ENCODE measurements at regions not wholly inside any gene's neighbourhood (a gene's known extent, or its start where the extent isn't known, plus 50 kb on each side); places are given as distances from the start of the nearest gene placed in this dataset.
A peak's percentile ranks its signal among the peaks of the same experiment; 100 is the strongest.
"Not testable (repeated sequence)": the region's sequence is repeated elsewhere in the genome, so short reads cannot be mapped to it uniquely, and the experiment has no call there.

- not testable (repeated sequence) for DNase-seq; H3K4me3 Mint-ChIP-seq; H3K4me1 Mint-ChIP-seq (ENCODE audit: low read depth in 2 of 2); H3K9me3 Mint-ChIP-seq; H3K27ac Mint-ChIP-seq; H3K36me3 Mint-ChIP-seq (ENCODE audit: insufficient read depth); ATAC-seq (replicated peaks)
- H3K27me3 Mint-ChIP-seq = peaks cover 50 to 55% of the 10 kb centered on the region in 2 donors
Measured at GRCh38 chr15:75792236-75792635, 51.0 kb upstream of the UBE2Q2 start.

GRCh38 chr15:75791337-75791713 lies 51.9 kb upstream of the UBE2Q2 start:
- ATAC-seq (replicated peaks) (no peak), DNase-seq (no peak)
- H3K27me3 Mint-ChIP-seq = peaks cover 47 to 55% of the 10 kb centered on the region in 2 donors
- no peaks in the 10 kb centered on the region for H3K9me3 Mint-ChIP-seq
- no peaks in the 10 kb centered on the region for H3K36me3 Mint-ChIP-seq (ENCODE audit: insufficient read depth)
- no peaks in the 10 kb centered on the region for H3K4me1 Mint-ChIP-seq (ENCODE audit: low read depth in 2 of 2)
- no peak overlapping the region for H3K27ac Mint-ChIP-seq
- no peak overlapping the region for H3K4me3 Mint-ChIP-seq

- H3K36me3 Mint-ChIP-seq (ENCODE audit: insufficient read depth) = no peaks in the 10 kb centered on the region
- no peak for ATAC-seq (replicated peaks)
- H3K4me1 Mint-ChIP-seq (ENCODE audit: low read depth in 2 of 2) = peaks cover 1 to 5% of the 10 kb centered on the region in 2 donors
- no peaks in the 10 kb centered on the region for H3K9me3 Mint-ChIP-seq
- peaks cover 52 to 60% of the 10 kb centered on the region in 2 donors for H3K27me3 Mint-ChIP-seq
- no peak for DNase-seq
- no peak overlapping the region for H3K4me3 Mint-ChIP-seq
- H3K27ac Mint-ChIP-seq = no peak overlapping the region
Measured at GRCh38 chr15:75790631-75791336, 52.5 kb upstream of the UBE2Q2 start.

GRCh38 chr15:75786575-75786947 lies 56.7 kb upstream of the UBE2Q2 start:
- H3K27me3 Mint-ChIP-seq = peaks cover 54 to 65% of the 10 kb centered on the region in 2 donors
- peaks cover 1 to 5% of the 10 kb centered on the region in 2 donors for H3K4me1 Mint-ChIP-seq (ENCODE audit: low read depth in 2 of 2)
- DNase-seq (no peak), ATAC-seq (replicated peaks) (no peak)
- no peaks in the 10 kb centered on the region for H3K36me3 Mint-ChIP-seq (ENCODE audit: insufficient read depth)
- no peaks in the 10 kb centered on the region for H3K9me3 Mint-ChIP-seq
- H3K4me3 Mint-ChIP-seq = no peak overlapping the region
- no peak overlapping the region for H3K27ac Mint-ChIP-seq

GRCh38 chr15:75785771-75786574 lies 57.3 kb upstream of the UBE2Q2 start:
- Mint-ChIP-seq H3K27me3 (peaks cover 50 to 65% of the 10 kb centered on the region in 2 donors), H3K4me3 (no peak overlapping the region), H3K36me3 (ENCODE audit: insufficient read depth) (no peaks in the 10 kb centered on the region), H3K4me1 (ENCODE audit: low read depth in 2 of 2) (peaks cover 1 to 5% of the 10 kb centered on the region in 2 donors), H3K9me3 (no peaks in the 10 kb centered on the region), H3K27ac (peak overlapping the region in 1 of 2 donors; percentile 75)
- DNase-seq (no peak), ATAC-seq (replicated peaks) (no peak)

- H3K4me1 Mint-ChIP-seq (ENCODE audit: low read depth in 2 of 2); H3K9me3 Mint-ChIP-seq; H3K36me3 Mint-ChIP-seq (ENCODE audit: insufficient read depth); H3K27ac Mint-ChIP-seq; ATAC-seq (replicated peaks); H3K4me3 Mint-ChIP-seq; DNase-seq: not testable (repeated sequence)
- H3K27me3 Mint-ChIP-seq = peaks cover 49 to 67% of the 10 kb centered on the region in 2 donors
Measured at GRCh38 chr15:75784511-75785480, 58.5 kb upstream of the UBE2Q2 start.

- H3K4me1 Mint-ChIP-seq (ENCODE audit: low read depth in 2 of 2); H3K9me3 Mint-ChIP-seq; H3K4me3 Mint-ChIP-seq; H3K27ac Mint-ChIP-seq; DNase-seq; H3K36me3 Mint-ChIP-seq (ENCODE audit: insufficient read depth); ATAC-seq (replicated peaks): not testable (repeated sequence)
- peaks cover 57 to 79% of the 10 kb centered on the region in 2 donors for H3K27me3 Mint-ChIP-seq
Measured at GRCh38 chr15:75783566-75783965, 59.7 kb upstream of the UBE2Q2 start.

GRCh38 chr15:75782926-75783325 lies 60.3 kb upstream of the UBE2Q2 start:
- ATAC-seq (replicated peaks) (no peak), DNase-seq (no peak)
- no peaks in the 10 kb centered on the region for H3K9me3 Mint-ChIP-seq
- no peaks in the 10 kb centered on the region for H3K36me3 Mint-ChIP-seq (ENCODE audit: insufficient read depth)
- no peak overlapping the region for H3K4me3 Mint-ChIP-seq
- peaks cover 1 to 5% of the 10 kb centered on the region in 2 donors for H3K4me1 Mint-ChIP-seq (ENCODE audit: low read depth in 2 of 2)
- peaks cover 53 to 86% of the 10 kb centered on the region in 2 donors for H3K27me3 Mint-ChIP-seq
- no peak overlapping the region for H3K27ac Mint-ChIP-seq

GRCh38 chr15:75780995-75781394 lies 62.3 kb upstream of the UBE2Q2 start:
- H3K36me3 Mint-ChIP-seq (ENCODE audit: insufficient read depth); ATAC-seq (replicated peaks); H3K4me1 Mint-ChIP-seq (ENCODE audit: low read depth in 2 of 2); H3K9me3 Mint-ChIP-seq; H3K4me3 Mint-ChIP-seq; DNase-seq; H3K27ac Mint-ChIP-seq: not testable (repeated sequence)
- H3K27me3 Mint-ChIP-seq = peaks cover 42 to 87% of the 10 kb centered on the region in 2 donors

GRCh38 chr15:75779504-75779903 lies 63.7 kb upstream of the UBE2Q2 start:
- no peak for DNase-seq
- ATAC-seq (replicated peaks) = no peak
- Mint-ChIP-seq H3K9me3 (no peaks in the 10 kb centered on the region), H3K4me1 (ENCODE audit: low read depth in 2 of 2) (peaks cover 0 to 2% of the 10 kb centered on the region in 2 donors), H3K27me3 (peaks cover 31 to 77% of the 10 kb centered on the region in 2 donors), H3K4me3 (no peak overlapping the region), H3K27ac (no peak overlapping the region), H3K36me3 (ENCODE audit: insufficient read depth) (no peaks in the 10 kb centered on the region)

GRCh38 chr15:75776871-75777610 lies 64.4 kb upstream of the CSPG4 start:
- not testable (repeated sequence) for H3K4me1 Mint-ChIP-seq (ENCODE audit: low read depth in 2 of 2); H3K4me3 Mint-ChIP-seq; DNase-seq; ATAC-seq (replicated peaks); H3K36me3 Mint-ChIP-seq (ENCODE audit: insufficient read depth); H3K9me3 Mint-ChIP-seq; H3K27ac Mint-ChIP-seq
- H3K27me3 Mint-ChIP-seq = peaks cover 16 to 62% of the 10 kb centered on the region in 2 donors

- no peak for ATAC-seq (replicated peaks)
- no peak for DNase-seq
- Mint-ChIP-seq H3K4me3 (no peak overlapping the region), H3K9me3 (no peaks in the 10 kb centered on the region), H3K27me3 (peaks cover 14 to 52% of the 10 kb centered on the region in 2 donors), H3K4me1 (ENCODE audit: low read depth in 2 of 2) (peaks cover 0 to 2% of the 10 kb centered on the region in 2 donors), H3K27ac (peak overlapping the region; percentile 62 to 80), H3K36me3 (ENCODE audit: insufficient read depth) (no peaks in the 10 kb centered on the region)
Measured at GRCh38 chr15:75776065-75776423, 63.4 kb upstream of the CSPG4 start.

Data from effector memory CD8-positive, alpha-beta T cell (primary cell).